ENCODE measurements at regions not wholly inside any gene's neighbourhood (a gene's known extent, or its start where the extent isn't known, plus 50 kb on each side); places are given as distances from the start of the nearest gene placed in this dataset.

GRCh38 chr1:120954736-120955135, 65.2 kb downstream of the PPIAL4A start:
- TF ChIP-seq CTCF (conservative IDR thresholded peaks at IDR 0.05), result no peak
- TF ChIP-seq EZH2 (IDR thresholded peaks at IDR 0.05; ENCODE audit: low read depth), result no peak
